ENCODE measurements at regions not wholly inside any gene's neighbourhood (a gene's known extent, or its start where the extent isn't known, plus 50 kb on each side); places are given as distances from the start of the nearest gene placed in this dataset.
"Not testable (repeated sequence)": the region's sequence is repeated elsewhere in the genome, so short reads cannot be mapped to it uniquely, and the experiment has no call there.

DNA sequence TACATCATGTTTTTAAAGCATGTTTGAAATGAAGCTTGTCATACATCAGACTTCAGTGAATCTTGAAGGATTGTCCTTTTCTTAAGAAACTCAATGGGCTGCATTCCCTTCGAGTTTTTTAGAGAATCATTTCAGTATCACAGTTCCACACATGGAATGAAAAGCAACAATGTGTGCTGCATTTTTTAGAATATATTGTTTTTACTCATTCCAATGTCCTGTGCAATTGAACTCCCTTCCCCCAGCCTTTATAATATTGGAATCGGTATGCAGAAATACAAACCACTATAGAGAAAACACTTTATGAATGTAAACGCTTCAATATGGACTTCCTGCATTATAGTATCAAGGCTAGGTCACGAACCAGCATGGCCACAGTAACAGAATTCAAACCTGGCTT, 634.4 kb downstream of the GATA3 start:
- Histone ChIP-seq H3K4me3 (ENCODE audit: low read depth, low read length) (no peak overlapping the region), H3K36me3 (ENCODE audit: control insufficient read depth, insufficient read depth, low read length) (no peaks in the 10 kb centered on the region), H3K27me3 (ENCODE audit: control insufficient read depth, insufficient read depth, low read length) (no peaks in the 10 kb centered on the region)
- no peak for DNase-seq (ENCODE audit: low read depth)
- TF ChIP-seq, protein P1, sequence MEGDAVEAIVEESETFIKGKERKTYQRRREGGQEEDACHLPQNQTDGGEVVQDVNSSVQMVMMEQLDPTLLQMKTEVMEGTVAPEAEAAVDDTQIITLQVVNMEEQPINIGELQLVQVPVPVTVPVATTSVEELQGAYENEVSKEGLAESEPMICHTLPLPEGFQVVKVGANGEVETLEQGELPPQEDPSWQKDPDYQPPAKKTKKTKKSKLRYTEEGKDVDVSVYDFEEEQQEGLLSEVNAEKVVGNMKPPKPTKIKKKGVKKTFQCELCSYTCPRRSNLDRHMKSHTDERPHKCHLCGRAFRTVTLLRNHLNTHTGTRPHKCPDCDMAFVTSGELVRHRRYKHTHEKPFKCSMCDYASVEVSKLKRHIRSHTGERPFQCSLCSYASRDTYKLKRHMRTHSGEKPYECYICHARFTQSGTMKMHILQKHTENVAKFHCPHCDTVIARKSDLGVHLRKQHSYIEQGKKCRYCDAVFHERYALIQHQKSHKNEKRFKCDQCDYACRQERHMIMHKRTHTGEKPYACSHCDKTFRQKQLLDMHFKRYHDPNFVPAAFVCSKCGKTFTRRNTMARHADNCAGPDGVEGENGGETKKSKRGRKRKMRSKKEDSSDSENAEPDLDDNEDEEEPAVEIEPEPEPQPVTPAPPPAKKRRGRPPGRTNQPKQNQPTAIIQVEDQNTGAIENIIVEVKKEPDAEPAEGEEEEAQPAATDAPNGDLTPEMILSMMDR (IDR thresholded peaks at IDR 0.05; ENCODE audit: insufficient read depth, low read length, poor library complexity, severe bottlenecking), result no peak

DNA sequence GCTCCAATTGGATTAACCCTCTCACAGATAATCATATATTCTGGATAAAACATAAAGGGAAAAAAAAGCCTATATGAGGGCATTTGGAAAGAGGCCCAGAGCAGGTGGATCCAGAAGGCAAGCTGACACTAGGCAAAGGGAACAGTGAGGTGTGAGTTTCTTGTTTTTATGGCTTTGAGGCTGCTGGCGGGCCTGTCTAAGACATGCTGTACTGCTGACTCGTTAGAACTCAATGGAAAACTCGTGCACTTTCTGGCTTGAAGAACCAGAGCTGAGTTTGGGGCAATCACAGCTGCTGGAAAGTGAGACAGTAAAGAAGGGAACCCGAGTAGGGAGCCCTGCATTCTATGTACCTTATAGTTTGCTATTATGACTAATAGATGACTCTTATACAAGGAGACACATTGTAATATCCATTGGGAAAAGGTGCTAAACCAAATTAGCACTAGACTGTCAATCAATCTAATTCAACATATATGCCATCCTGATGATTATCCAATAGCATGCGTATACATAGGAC, 637.1 kb downstream of the GATA3 start:
- Histone ChIP-seq H3K27me3 (ENCODE audit: control insufficient read depth, insufficient read depth, low read length) (no peaks in the 10 kb centered on the region), H3K36me3 (ENCODE audit: control insufficient read depth, insufficient read depth, low read length) (no peaks in the 10 kb centered on the region), H3K4me3 (ENCODE audit: low read depth, low read length) (no peak overlapping the region)
- TF ChIP-seq, protein P1 (IDR thresholded peaks at IDR 0.05; ENCODE audit: insufficient read depth, low read length, poor library complexity, severe bottlenecking), result no peak
- DNase-seq (ENCODE audit: low read depth), result no peak

DNA sequence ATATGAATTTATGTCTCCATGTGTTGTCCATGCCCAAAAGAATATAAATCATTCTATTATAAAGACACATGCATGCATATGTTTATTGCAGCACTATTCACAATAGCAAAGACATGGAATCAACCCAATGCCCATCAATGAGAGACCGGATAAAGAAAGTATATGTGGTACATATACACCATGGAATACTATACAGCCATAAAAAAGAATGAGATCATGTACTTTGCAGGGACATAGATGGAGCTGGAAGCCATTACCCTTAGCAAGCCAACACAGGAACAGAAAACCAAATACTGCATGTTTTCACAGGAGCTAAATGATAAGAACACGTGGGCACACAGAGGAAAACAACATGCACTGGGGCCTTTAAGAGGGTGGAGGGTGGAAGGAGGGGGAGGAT, 639.1 kb downstream of the GATA3 start:
- not testable (repeated sequence) for DNase-seq (ENCODE audit: low read depth); H3K27me3 ChIP-seq (ENCODE audit: control insufficient read depth, insufficient read depth, low read length); H3K4me3 ChIP-seq (ENCODE audit: low read depth, low read length); H3K36me3 ChIP-seq (ENCODE audit: control insufficient read depth, insufficient read depth, low read length)

DNA sequence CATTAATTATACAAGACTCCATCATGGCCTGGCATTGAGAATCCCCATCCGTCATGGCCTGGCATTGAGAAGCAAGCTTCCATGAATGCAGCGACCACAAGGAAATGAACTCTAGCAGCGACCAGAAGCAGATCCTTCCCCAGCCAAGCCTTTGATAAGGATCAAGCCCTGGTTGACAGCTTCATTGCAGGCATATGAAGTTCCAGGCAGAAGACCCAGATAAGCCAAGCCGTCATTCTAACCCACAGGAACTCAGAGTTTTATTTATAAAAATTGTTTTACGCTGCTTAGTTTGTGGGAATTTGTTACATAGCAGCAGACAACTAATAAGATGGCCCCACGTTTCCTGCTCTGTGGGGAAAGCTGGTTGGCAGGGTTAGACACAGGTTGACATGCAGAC, 642.3 kb downstream of the GATA3 start:
- Histone ChIP-seq H3K4me3 (ENCODE audit: low read depth, low read length) (no peak overlapping the region), H3K36me3 (ENCODE audit: control insufficient read depth, insufficient read depth, low read length) (no peaks in the 10 kb centered on the region), H3K27me3 (ENCODE audit: control insufficient read depth, insufficient read depth, low read length) (no peaks in the 10 kb centered on the region)
- TF ChIP-seq, protein P1 (IDR thresholded peaks at IDR 0.05; ENCODE audit: insufficient read depth, low read length, poor library complexity, severe bottlenecking), result no peak
- DNase-seq (ENCODE audit: low read depth), result no peak

DNA sequence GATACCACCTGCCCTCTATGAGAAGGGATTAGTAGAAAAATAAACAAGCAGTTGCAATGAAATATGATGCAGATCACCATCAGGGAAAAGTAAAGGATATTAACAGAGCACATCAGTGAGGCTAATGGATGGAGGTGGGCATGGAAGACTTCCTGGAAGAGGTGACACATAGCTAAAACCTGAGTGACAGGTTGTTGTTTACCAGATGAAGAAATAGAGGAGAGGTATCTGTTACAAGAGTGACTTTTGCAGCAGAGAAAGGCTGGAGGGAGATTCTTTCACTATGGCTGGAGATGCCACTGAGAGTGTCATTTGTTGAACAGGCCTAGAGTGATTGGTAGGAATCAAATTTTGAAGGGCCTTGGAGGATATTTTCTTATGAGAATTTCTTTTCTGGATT, 646.2 kb downstream of the GATA3 start:
- Histone ChIP-seq H3K27me3 (ENCODE audit: control insufficient read depth, insufficient read depth, low read length) (no peaks in the 10 kb centered on the region), H3K4me3 (ENCODE audit: low read depth, low read length) (no peak overlapping the region), H3K36me3 (ENCODE audit: control insufficient read depth, insufficient read depth, low read length) (no peaks in the 10 kb centered on the region)
- DNase-seq (ENCODE audit: low read depth), result no peak
- TF ChIP-seq, protein P1 (IDR thresholded peaks at IDR 0.05; ENCODE audit: insufficient read depth, low read length, poor library complexity, severe bottlenecking), result no peak

DNA sequence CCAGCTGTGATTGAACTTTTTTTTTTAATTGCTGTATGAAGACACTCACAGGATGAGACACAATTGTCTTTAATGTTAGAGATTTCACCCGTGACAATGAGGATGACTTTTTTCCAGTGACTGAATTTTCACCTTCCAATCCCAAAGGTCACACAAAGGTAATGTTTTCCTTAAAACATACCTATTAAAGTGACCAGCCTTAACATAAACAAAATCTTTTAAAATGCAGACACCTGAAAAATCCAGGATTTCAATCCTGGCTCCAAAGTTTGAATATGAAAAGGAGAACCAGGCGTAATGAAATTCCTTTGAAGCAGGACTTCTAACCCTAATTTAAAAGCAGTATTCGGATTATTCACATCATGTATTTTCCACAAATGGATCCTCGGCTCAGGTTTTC, 647.7 kb downstream of the GATA3 start:
- Histone ChIP-seq H3K4me3 (ENCODE audit: low read depth, low read length) (no peak overlapping the region), H3K27me3 (ENCODE audit: control insufficient read depth, insufficient read depth, low read length) (no peaks in the 10 kb centered on the region), H3K36me3 (ENCODE audit: control insufficient read depth, insufficient read depth, low read length) (no peaks in the 10 kb centered on the region)
- DNase-seq (ENCODE audit: low read depth), result no peak
- TF ChIP-seq, protein P1 (IDR thresholded peaks at IDR 0.05; ENCODE audit: insufficient read depth, low read length, poor library complexity, severe bottlenecking), result no peak

Data from kidney epithelial cell (primary cell).